IMR-90 (cell line): ENCODE measurements at regions not wholly inside any gene's neighbourhood (a gene's known extent, or its start where the extent isn't known, plus 50 kb on each side); places are given as distances from the start of the nearest gene placed in this dataset.

ENCODE experiments used
- MAFK ChIP-seq: IDR thresholded peaks from 2 replicates; pipeline ENCODE4 v1.6.1; 2012; ENCODE audit warnings: low read depth, low read length, improper control_type of control experiment
- POLR2A ChIP-seq: IDR thresholded peaks from 2 replicates; pipeline ENCODE4 v1.6.1; 2012; ENCODE audit warnings: mild to moderate bottlenecking, low read depth, low read length
- RAD21 ChIP-seq: IDR thresholded peaks from 2 replicates; pipeline ENCODE4 v1.6.1; 2012; ENCODE audit warnings: low read length, improper control_type of control experiment
- RFX5 ChIP-seq: IDR thresholded peaks from 2 replicates; pipeline ENCODE4 v1.8.0; 2012; ENCODE audit warnings: low read depth, mild to moderate bottlenecking, low read length, moderate library complexity
- SMC3 ChIP-seq: fragments of 150-350 bp; IDR thresholded peaks from 2 replicates; pipeline ENCODE4 v1.6.1; 2016; ENCODE audit warnings: low read depth, mild to moderate bottlenecking, antibody characterized with exemption, low read length, moderate library complexity
- TF ChIP-seq, protein P1 (sequence below): conservative IDR thresholded peaks from 2 replicates; pipeline ENCODE4 v1.5.1; 2012; ENCODE audit warnings: mild to moderate bottlenecking, low read depth, low read length, improper control_type of control experiment
- TF ChIP-seq, protein P2 (sequence below): fragments of 150-350 bp; IDR thresholded peaks from 2 replicates; pipeline ENCODE4 v1.6.1; 2017; ENCODE audit warnings: mild to moderate bottlenecking, antibody characterized with exemption, low read length, low read depth

DNA sequence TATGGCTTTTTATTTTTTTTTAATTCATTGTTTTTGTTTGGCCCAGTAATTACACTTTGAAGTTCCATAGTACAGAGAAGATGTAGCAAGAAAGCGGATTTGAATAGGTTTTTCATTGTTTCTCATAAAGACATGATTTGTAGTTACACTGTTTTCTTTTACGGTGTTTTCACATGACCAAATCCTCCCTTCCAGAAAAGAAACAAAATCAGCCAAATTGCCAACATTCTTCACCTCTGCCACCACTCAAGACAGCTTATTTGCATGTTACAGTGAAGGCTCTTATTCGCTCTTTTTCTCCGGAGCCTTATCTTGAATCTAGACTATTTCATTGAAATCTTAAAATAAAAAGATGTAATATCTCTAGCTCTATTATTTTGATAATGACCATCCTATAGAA is 50.9 kb upstream of the KCNH5 start:
- TF ChIP-seq, protein P1, sequence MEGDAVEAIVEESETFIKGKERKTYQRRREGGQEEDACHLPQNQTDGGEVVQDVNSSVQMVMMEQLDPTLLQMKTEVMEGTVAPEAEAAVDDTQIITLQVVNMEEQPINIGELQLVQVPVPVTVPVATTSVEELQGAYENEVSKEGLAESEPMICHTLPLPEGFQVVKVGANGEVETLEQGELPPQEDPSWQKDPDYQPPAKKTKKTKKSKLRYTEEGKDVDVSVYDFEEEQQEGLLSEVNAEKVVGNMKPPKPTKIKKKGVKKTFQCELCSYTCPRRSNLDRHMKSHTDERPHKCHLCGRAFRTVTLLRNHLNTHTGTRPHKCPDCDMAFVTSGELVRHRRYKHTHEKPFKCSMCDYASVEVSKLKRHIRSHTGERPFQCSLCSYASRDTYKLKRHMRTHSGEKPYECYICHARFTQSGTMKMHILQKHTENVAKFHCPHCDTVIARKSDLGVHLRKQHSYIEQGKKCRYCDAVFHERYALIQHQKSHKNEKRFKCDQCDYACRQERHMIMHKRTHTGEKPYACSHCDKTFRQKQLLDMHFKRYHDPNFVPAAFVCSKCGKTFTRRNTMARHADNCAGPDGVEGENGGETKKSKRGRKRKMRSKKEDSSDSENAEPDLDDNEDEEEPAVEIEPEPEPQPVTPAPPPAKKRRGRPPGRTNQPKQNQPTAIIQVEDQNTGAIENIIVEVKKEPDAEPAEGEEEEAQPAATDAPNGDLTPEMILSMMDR: no peak
- TF ChIP-seq MAFK (no peak), POLR2A (no peak), RAD21 (no peak), SMC3 (no peak), RFX5 (no peak)
- TF ChIP-seq, protein P2, sequence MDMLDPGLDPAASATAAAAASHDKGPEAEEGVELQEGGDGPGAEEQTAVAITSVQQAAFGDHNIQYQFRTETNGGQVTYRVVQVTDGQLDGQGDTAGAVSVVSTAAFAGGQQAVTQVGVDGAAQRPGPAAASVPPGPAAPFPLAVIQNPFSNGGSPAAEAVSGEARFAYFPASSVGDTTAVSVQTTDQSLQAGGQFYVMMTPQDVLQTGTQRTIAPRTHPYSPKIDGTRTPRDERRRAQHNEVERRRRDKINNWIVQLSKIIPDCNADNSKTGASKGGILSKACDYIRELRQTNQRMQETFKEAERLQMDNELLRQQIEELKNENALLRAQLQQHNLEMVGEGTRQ: no peak
